Fibroblast of peridontal ligament (primary cell): ENCODE measurements at regions not wholly inside any gene's neighbourhood (a gene's known extent, or its start where the extent isn't known, plus 50 kb on each side); places are given as distances from the start of the nearest gene placed in this dataset.

Source experiments
- DNase-seq: peaks from one replicate; pipeline ENCODE4 v3.0.0-alpha.2; 2010; ENCODE audit errors: extremely low read depth

GRCh38 chr4:107318078-107318477 lies 282.0 kb upstream of the DKK2 start:
- DNase-seq: peak; percentile 13

- DNase-seq: peak; percentile 13
These were observed 281.5 kb upstream of the DKK2 start for GRCh38 chr4:107317611-107318010.

- DNase-seq: no peak
These were observed 279.5 kb upstream of the DKK2 start for GRCh38 chr4:107315584-107315983.

GRCh38 chr4:107314156-107314555 lies 278.0 kb upstream of the DKK2 start:
- DNase-seq: no peak

- no peak for DNase-seq
These were observed 276.3 kb upstream of the DKK2 start for GRCh38 chr4:107312366-107312765.

GRCh38 chr4:107304699-107305286 lies 268.7 kb upstream of the DKK2 start:
- no peak for DNase-seq

GRCh38 chr4:107299646-107300045 lies 263.5 kb upstream of the DKK2 start:
- DNase-seq: no peak

GRCh38 chr4:107292979-107293378 lies 256.9 kb upstream of the DKK2 start:
- DNase-seq: no peak

- peak; percentile 96 for DNase-seq
These were observed 247.8 kb upstream of the DKK2 start for GRCh38 chr4:107283587-107284559.

GRCh38 chr4:107279733-107280132 lies 243.6 kb upstream of the DKK2 start:
- peak; percentile 45 for DNase-seq

GRCh38 chr4:107278791-107279483 lies 242.8 kb upstream of the DKK2 start:
- DNase-seq: peak; percentile 64

- no peak for DNase-seq
These were observed 239.9 kb upstream of the DKK2 start for GRCh38 chr4:107276052-107276451.

- no peak for DNase-seq
These were observed 239.1 kb upstream of the DKK2 start for GRCh38 chr4:107275225-107275624.

GRCh38 chr4:107270614-107271013 lies 234.5 kb upstream of the DKK2 start:
- no peak for DNase-seq

- DNase-seq: no peak
These were observed 233.1 kb upstream of the DKK2 start for GRCh38 chr4:107269175-107269574.

- no peak for DNase-seq
These were observed 229.7 kb upstream of the DKK2 start for GRCh38 chr4:107265859-107266258.

- no peak for DNase-seq
These were observed 225.2 kb upstream of the DKK2 start for GRCh38 chr4:107261241-107261874.

- DNase-seq: peak; percentile 70
These were observed 222.2 kb upstream of the DKK2 start for GRCh38 chr4:107258359-107258758.

GRCh38 chr4:107255596-107255995 lies 219.5 kb upstream of the DKK2 start:
- DNase-seq: no peak

GRCh38 chr4:107255114-107255513 lies 219.0 kb upstream of the DKK2 start:
- no peak for DNase-seq

- DNase-seq: no peak
These were observed 217.5 kb upstream of the DKK2 start for GRCh38 chr4:107253579-107254068.

- no peak for DNase-seq
These were observed 217.0 kb upstream of the DKK2 start for GRCh38 chr4:107253090-107253489.
